ENCODE measurements at regions not wholly inside any gene's neighbourhood (a gene's known extent, or its start where the extent isn't known, plus 50 kb on each side); places are given as distances from the start of the nearest gene placed in this dataset.

GRCh38 chr15:94682171-94682570 lies 450.8 kb downstream of the MCTP2 start:
- DNase-seq = no peak

- DNase-seq = no peak
Measured at GRCh38 chr15:94683902-94684301, 452.5 kb downstream of the MCTP2 start.

GRCh38 chr15:94691169-94691568 lies 459.8 kb downstream of the MCTP2 start:
- no peak for DNase-seq

GRCh38 chr15:94692710-94693109 lies 461.3 kb downstream of the MCTP2 start:
- DNase-seq = no peak

GRCh38 chr15:94700211-94700610 lies 468.9 kb downstream of the MCTP2 start:
- peak in 1 of 2 donors; percentile 36 for DNase-seq

GRCh38 chr15:94701281-94701985 lies 470.1 kb downstream of the MCTP2 start:
- no peak for DNase-seq

- no peak for DNase-seq
Measured at GRCh38 chr15:94703596-94703995, 472.2 kb downstream of the MCTP2 start.

- no peak for DNase-seq
Measured at GRCh38 chr15:94704421-94704820, 473.1 kb downstream of the MCTP2 start.

GRCh38 chr15:94704946-94705345 lies 473.6 kb downstream of the MCTP2 start:
- no peak for DNase-seq

- no peak for DNase-seq
Measured at GRCh38 chr15:94709319-94709718, 478.0 kb downstream of the MCTP2 start.

GRCh38 chr15:94722024-94722636 lies 490.8 kb downstream of the MCTP2 start:
- DNase-seq = no peak

GRCh38 chr15:94723801-94724200 lies 492.4 kb downstream of the MCTP2 start:
- DNase-seq = no peak

GRCh38 chr15:94731286-94731685 lies 499.9 kb downstream of the MCTP2 start:
- DNase-seq = no peak

GRCh38 chr15:94734460-94734859 lies 503.1 kb downstream of the MCTP2 start:
- DNase-seq = no peak

- DNase-seq = no peak
Measured at GRCh38 chr15:94736236-94736635, 504.9 kb downstream of the MCTP2 start.

GRCh38 chr15:94739639-94740038 lies 508.3 kb downstream of the MCTP2 start:
- no peak for DNase-seq

- no peak for DNase-seq
Measured at GRCh38 chr15:94740469-94740868, 509.1 kb downstream of the MCTP2 start.

GRCh38 chr15:94743668-94744067 lies 512.3 kb downstream of the MCTP2 start:
- DNase-seq = peak; percentile 38 to 40

GRCh38 chr15:94744080-94744793 lies 512.9 kb downstream of the MCTP2 start:
- no peak for DNase-seq

- DNase-seq = no peak
Measured at GRCh38 chr15:94745371-94745770, 514.0 kb downstream of the MCTP2 start.

GRCh38 chr15:94747510-94747909 lies 516.1 kb downstream of the MCTP2 start:
- DNase-seq = no peak

- DNase-seq = peak; percentile 80 to 87
Measured at GRCh38 chr15:94749811-94750617, 518.7 kb downstream of the MCTP2 start.

All from right lung (tissue), 2 donors.